ENCODE measurements at regions not wholly inside any gene's neighbourhood (a gene's known extent, or its start where the extent isn't known, plus 50 kb on each side); places are given as distances from the start of the nearest gene placed in this dataset.

- H3K4me3 ChIP-seq (replicated peaks in 1 of 4; ENCODE audit: control extremely low read depth in 1 of 4, insufficient read depth in 1 of 4, low read depth in 3 of 4, low read length in 4 of 4), result no peak overlapping the region
- H3K9me3 ChIP-seq (ENCODE audit: control insufficient read depth, insufficient read depth, low read depth, low read length), result no peaks in the 10 kb centered on the region
- H3K9ac ChIP-seq (ENCODE audit: insufficient read depth, low read length), result no peak overlapping the region
- H4K20me1 ChIP-seq (ENCODE audit: control insufficient read depth, extremely low read depth, insufficient read depth, low read length), result no peaks in the 10 kb centered on the region
- no peak overlapping the region for H3K4me2 ChIP-seq (ENCODE audit: extremely low read depth, insufficient read depth, low read length)
- TF ChIP-seq EZH2 (IDR thresholded peaks at IDR 0.05; ENCODE audit: low read length, missing control alignments) (no peak), CTCF (conservative IDR thresholded peaks at IDR 0.05 in 1 of 2, IDR thresholded peaks at IDR 0.05 in 1 of 2; ENCODE audit: low read depth in 1 of 2, low read length in 2 of 2) (no peak)
- no peaks in the 10 kb centered on the region for H3K27me3 ChIP-seq (ENCODE audit: control insufficient read depth, insufficient read depth, low read length)
- H3K79me2 ChIP-seq (ENCODE audit: control insufficient read depth, insufficient read depth, low read length), result no peaks in the 10 kb centered on the region
- no peak for DNase-seq (ENCODE audit: low read depth in 2 of 2)
- H2AFZ ChIP-seq (ENCODE audit: low read length), result no peak overlapping the region
- H3K4me1 ChIP-seq (ENCODE audit: control insufficient read depth, extremely low read depth, insufficient read depth, low read length), result no peaks in the 10 kb centered on the region
- no peaks in the 10 kb centered on the region for H3K36me3 ChIP-seq (ENCODE audit: control insufficient read depth, insufficient read depth, low read length)
- H3K27ac ChIP-seq (ENCODE audit: insufficient read depth, low read length), result no peak overlapping the region
Observed at GRCh38 chr6:33858804-33859505, 55.2 kb upstream of the MLN start.

- no peak for TF ChIP-seq EZH2 (IDR thresholded peaks at IDR 0.05; ENCODE audit: low read length, missing control alignments)
- no peak for TF ChIP-seq CTCF (conservative IDR thresholded peaks at IDR 0.05 in 1 of 2, IDR thresholded peaks at IDR 0.05 in 1 of 2; ENCODE audit: low read depth in 1 of 2, low read length in 2 of 2)
- no peaks in the 10 kb centered on the region for H3K9me3 ChIP-seq (ENCODE audit: control insufficient read depth, insufficient read depth, low read depth, low read length)
- H3K9ac ChIP-seq (ENCODE audit: insufficient read depth, low read length), result no peak overlapping the region
- H3K27ac ChIP-seq (ENCODE audit: insufficient read depth, low read length), result no peak overlapping the region
- no peaks in the 10 kb centered on the region for H3K4me1 ChIP-seq (ENCODE audit: control insufficient read depth, extremely low read depth, insufficient read depth, low read length)
- no peak for DNase-seq (ENCODE audit: low read depth in 2 of 2)
- H2AFZ ChIP-seq (ENCODE audit: low read length), result no peak overlapping the region
- H3K4me3 ChIP-seq (replicated peaks in 1 of 4; ENCODE audit: control extremely low read depth in 1 of 4, insufficient read depth in 1 of 4, low read depth in 3 of 4, low read length in 4 of 4), result no peak overlapping the region
- H3K36me3 ChIP-seq (ENCODE audit: control insufficient read depth, insufficient read depth, low read length), result no peaks in the 10 kb centered on the region
- H3K79me2 ChIP-seq (ENCODE audit: control insufficient read depth, insufficient read depth, low read length), result no peaks in the 10 kb centered on the region
- H4K20me1 ChIP-seq (ENCODE audit: control insufficient read depth, extremely low read depth, insufficient read depth, low read length), result no peaks in the 10 kb centered on the region
- no peaks in the 10 kb centered on the region for H3K27me3 ChIP-seq (ENCODE audit: control insufficient read depth, insufficient read depth, low read length)
- H3K4me2 ChIP-seq (ENCODE audit: extremely low read depth, insufficient read depth, low read length), result no peak overlapping the region
Observed at GRCh38 chr6:33857932-33858475, 54.2 kb upstream of the MLN start.

DNA sequence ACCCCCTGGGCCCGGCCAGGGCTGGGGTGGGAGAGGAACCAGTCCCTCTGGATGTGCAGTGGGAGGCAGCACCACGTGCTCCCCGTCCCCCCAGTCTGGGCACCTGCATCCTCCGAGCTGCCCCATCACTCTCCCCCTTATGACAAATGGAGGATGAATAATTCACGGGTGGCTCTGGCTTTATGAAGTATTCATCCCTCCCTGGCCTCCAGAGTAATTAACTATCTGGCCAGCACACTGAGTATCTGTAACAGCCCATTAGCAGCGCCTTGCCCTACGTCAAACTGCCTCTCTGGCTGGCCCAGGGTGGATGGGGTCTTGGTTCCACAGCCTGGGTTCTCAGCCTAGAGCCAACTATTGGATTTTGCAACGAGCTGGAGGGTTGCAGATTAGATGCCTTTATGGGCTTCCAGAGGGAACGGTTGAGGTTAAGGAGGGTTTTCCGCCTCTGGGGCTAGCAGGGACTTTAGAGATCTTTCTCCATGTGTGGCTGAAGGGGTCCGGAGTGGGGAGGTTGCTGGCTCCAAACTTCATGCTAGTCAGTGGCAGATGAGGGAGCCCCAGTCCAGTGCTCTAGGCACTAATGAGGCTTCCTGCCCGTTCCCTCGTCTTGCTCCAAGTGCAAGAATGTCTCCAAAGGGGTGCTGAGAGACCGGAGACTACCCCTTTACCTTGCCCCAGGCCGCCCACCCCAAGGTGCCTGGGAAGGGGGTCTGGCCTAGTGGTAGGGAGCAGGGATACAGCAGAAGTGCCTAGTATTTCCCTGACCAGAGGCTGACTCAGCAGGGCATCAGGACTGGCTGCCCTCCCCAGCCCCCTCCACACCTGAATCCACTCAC, 53.5 kb upstream of the MLN start:
- Histone ChIP-seq H3K4me1 (ENCODE audit: control insufficient read depth, extremely low read depth, insufficient read depth, low read length) (no peaks in the 10 kb centered on the region), H3K9ac (ENCODE audit: insufficient read depth, low read length) (no peak overlapping the region), H3K79me2 (ENCODE audit: control insufficient read depth, insufficient read depth, low read length) (no peaks in the 10 kb centered on the region), H3K27ac (ENCODE audit: insufficient read depth, low read length) (no peak overlapping the region), H3K4me3 (replicated peaks in 1 of 4; ENCODE audit: control extremely low read depth in 1 of 4, insufficient read depth in 1 of 4, low read depth in 3 of 4, low read length in 4 of 4) (no peak overlapping the region), H4K20me1 (ENCODE audit: control insufficient read depth, extremely low read depth, insufficient read depth, low read length) (no peaks in the 10 kb centered on the region), H3K27me3 (ENCODE audit: control insufficient read depth, insufficient read depth, low read length) (no peaks in the 10 kb centered on the region), H3K9me3 (ENCODE audit: control insufficient read depth, insufficient read depth, low read depth, low read length) (no peaks in the 10 kb centered on the region), H2AFZ (ENCODE audit: low read length) (no peak overlapping the region), H3K36me3 (ENCODE audit: control insufficient read depth, insufficient read depth, low read length) (no peaks in the 10 kb centered on the region), H3K4me2 (ENCODE audit: extremely low read depth, insufficient read depth, low read length) (no peak overlapping the region)
- TF ChIP-seq EZH2 (IDR thresholded peaks at IDR 0.05; ENCODE audit: low read length, missing control alignments) (no peak), CTCF (conservative IDR thresholded peaks at IDR 0.05 in 1 of 2, IDR thresholded peaks at IDR 0.05 in 1 of 2; ENCODE audit: low read depth in 1 of 2, low read length in 2 of 2) (no peak)
- no peak for DNase-seq (ENCODE audit: low read depth in 2 of 2)

All from fibroblast of lung (primary cell).